ENCODE measurements at regions not wholly inside any gene's neighbourhood (a gene's known extent, or its start where the extent isn't known, plus 50 kb on each side); places are given as distances from the start of the nearest gene placed in this dataset.

GRCh38 chr4:110748071-110748470, 125.2 kb upstream of the PITX2 start:
- H3K9ac ChIP-seq (ENCODE audit: low read length), result no peak overlapping the region
- no peak overlapping the region for H3K27ac ChIP-seq (ENCODE audit: low read length)
- H4K20me1 ChIP-seq (ENCODE audit: insufficient read depth, low read length), result no peaks in the 10 kb centered on the region
- H3K9me3 ChIP-seq (replicated peaks; ENCODE audit: insufficient read depth, low read length), result no peaks in the 10 kb centered on the region
- H3K9me2 ChIP-seq (replicated peaks; ENCODE audit: insufficient read depth, low read length), result no peaks in the 10 kb centered on the region
- no peak for DNase-seq
- H2AFZ ChIP-seq (ENCODE audit: low read length), result no peak overlapping the region
- H3K79me2 ChIP-seq (ENCODE audit: low read length), result no peaks in the 10 kb centered on the region
- no peaks in the 10 kb centered on the region for H3K27me3 ChIP-seq (replicated peaks; ENCODE audit: insufficient read depth, low read length)
- H3K36me3 ChIP-seq (replicated peaks; ENCODE audit: insufficient read depth, low read length), result no peaks in the 10 kb centered on the region
- H3K4me2 ChIP-seq (ENCODE audit: low read depth, low read length), result no peak overlapping the region
- TF ChIP-seq EZH2 (optimal IDR thresholded peaks at IDR 0.05; ENCODE audit: low read depth, low read length) (no peak), EZH2phosphoT487 (IDR thresholded peaks at IDR 0.05; ENCODE audit: low read length) (no peak)
- TF ChIP-seq, protein P1, sequence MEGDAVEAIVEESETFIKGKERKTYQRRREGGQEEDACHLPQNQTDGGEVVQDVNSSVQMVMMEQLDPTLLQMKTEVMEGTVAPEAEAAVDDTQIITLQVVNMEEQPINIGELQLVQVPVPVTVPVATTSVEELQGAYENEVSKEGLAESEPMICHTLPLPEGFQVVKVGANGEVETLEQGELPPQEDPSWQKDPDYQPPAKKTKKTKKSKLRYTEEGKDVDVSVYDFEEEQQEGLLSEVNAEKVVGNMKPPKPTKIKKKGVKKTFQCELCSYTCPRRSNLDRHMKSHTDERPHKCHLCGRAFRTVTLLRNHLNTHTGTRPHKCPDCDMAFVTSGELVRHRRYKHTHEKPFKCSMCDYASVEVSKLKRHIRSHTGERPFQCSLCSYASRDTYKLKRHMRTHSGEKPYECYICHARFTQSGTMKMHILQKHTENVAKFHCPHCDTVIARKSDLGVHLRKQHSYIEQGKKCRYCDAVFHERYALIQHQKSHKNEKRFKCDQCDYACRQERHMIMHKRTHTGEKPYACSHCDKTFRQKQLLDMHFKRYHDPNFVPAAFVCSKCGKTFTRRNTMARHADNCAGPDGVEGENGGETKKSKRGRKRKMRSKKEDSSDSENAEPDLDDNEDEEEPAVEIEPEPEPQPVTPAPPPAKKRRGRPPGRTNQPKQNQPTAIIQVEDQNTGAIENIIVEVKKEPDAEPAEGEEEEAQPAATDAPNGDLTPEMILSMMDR (IDR thresholded peaks at IDR 0.05; ENCODE audit: low read length), result no peak
- H3K4me3 ChIP-seq (ENCODE audit: low read length), result no peak overlapping the region
- no peaks in the 10 kb centered on the region for H3K4me1 ChIP-seq (ENCODE audit: low read length)
- H3F3A ChIP-seq (ENCODE audit: insufficient read depth, low read length), result no peaks in the 10 kb centered on the region

DNA sequence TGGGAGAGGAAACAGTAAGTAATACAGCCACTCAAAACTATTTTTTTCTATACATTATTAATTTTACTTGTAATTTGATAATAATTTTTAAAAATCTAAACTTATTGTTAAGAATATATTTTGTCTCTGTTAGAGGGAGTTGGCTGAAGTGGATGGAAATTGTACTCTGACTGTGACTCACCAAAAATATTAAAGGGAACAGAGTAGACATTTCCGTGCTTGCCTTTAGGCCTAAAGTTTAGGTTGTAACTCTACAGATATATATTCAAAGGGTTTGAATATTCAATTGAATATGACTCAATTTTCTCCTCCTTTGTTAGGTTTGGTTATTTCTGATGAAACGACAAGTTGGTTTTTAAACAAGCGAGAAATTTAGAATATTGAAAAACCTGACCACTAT, 128.3 kb upstream of the PITX2 start:
- no peak overlapping the region for H3K9ac ChIP-seq (ENCODE audit: low read length)
- no peak overlapping the region for H3K27ac ChIP-seq (ENCODE audit: low read length)
- H3F3A ChIP-seq (ENCODE audit: insufficient read depth, low read length), result no peaks in the 10 kb centered on the region
- H3K27me3 ChIP-seq (replicated peaks; ENCODE audit: insufficient read depth, low read length), result no peaks in the 10 kb centered on the region
- H3K9me3 ChIP-seq (replicated peaks; ENCODE audit: insufficient read depth, low read length), result no peaks in the 10 kb centered on the region
- no peak for DNase-seq
- no peak overlapping the region for H3K4me2 ChIP-seq (ENCODE audit: low read depth, low read length)
- no peaks in the 10 kb centered on the region for H4K20me1 ChIP-seq (ENCODE audit: insufficient read depth, low read length)
- no peak overlapping the region for H2AFZ ChIP-seq (ENCODE audit: low read length)
- no peak overlapping the region for H3K4me3 ChIP-seq (ENCODE audit: low read length)
- H3K79me2 ChIP-seq (ENCODE audit: low read length), result no peaks in the 10 kb centered on the region
- no peaks in the 10 kb centered on the region for H3K9me2 ChIP-seq (replicated peaks; ENCODE audit: insufficient read depth, low read length)
- H3K36me3 ChIP-seq (replicated peaks; ENCODE audit: insufficient read depth, low read length), result no peaks in the 10 kb centered on the region
- no peak for TF ChIP-seq EZH2 (optimal IDR thresholded peaks at IDR 0.05; ENCODE audit: low read depth, low read length)
- TF ChIP-seq, protein P1 (IDR thresholded peaks at IDR 0.05; ENCODE audit: low read length), result no peak
- no peak for TF ChIP-seq EZH2phosphoT487 (IDR thresholded peaks at IDR 0.05; ENCODE audit: low read length)
- no peaks in the 10 kb centered on the region for H3K4me1 ChIP-seq (ENCODE audit: low read length)

- Histone ChIP-seq H3K79me2 (ENCODE audit: low read length) (no peaks in the 10 kb centered on the region), H2AFZ (ENCODE audit: low read length) (no peak overlapping the region), H3K4me3 (ENCODE audit: low read length) (no peak overlapping the region), H3K36me3 (replicated peaks; ENCODE audit: insufficient read depth, low read length) (no peaks in the 10 kb centered on the region), H3K27me3 (replicated peaks; ENCODE audit: insufficient read depth, low read length) (no peaks in the 10 kb centered on the region), H3K27ac (ENCODE audit: low read length) (no peak overlapping the region), H3K4me2 (ENCODE audit: low read depth, low read length) (no peak overlapping the region), H3F3A (ENCODE audit: insufficient read depth, low read length) (no peaks in the 10 kb centered on the region), H3K9me2 (replicated peaks; ENCODE audit: insufficient read depth, low read length) (no peaks in the 10 kb centered on the region), H3K9me3 (replicated peaks; ENCODE audit: insufficient read depth, low read length) (no peaks in the 10 kb centered on the region), H3K4me1 (ENCODE audit: low read length) (no peaks in the 10 kb centered on the region), H3K9ac (ENCODE audit: low read length) (no peak overlapping the region), H4K20me1 (ENCODE audit: insufficient read depth, low read length) (no peaks in the 10 kb centered on the region)
- TF ChIP-seq EZH2 (optimal IDR thresholded peaks at IDR 0.05; ENCODE audit: low read depth, low read length) (no peak), EZH2phosphoT487 (IDR thresholded peaks at IDR 0.05; ENCODE audit: low read length) (no peak)
- TF ChIP-seq, protein P1 (IDR thresholded peaks at IDR 0.05; ENCODE audit: low read length), result no peak
- no peak for DNase-seq
Observed at GRCh38 chr4:110751986-110752385, 129.1 kb upstream of the PITX2 start.

All from MM.1S (cell line).